ENCODE measurements at regions not wholly inside any gene's neighbourhood (a gene's known extent, or its start where the extent isn't known, plus 50 kb on each side); places are given as distances from the start of the nearest gene placed in this dataset.

GRCh38 chr2:16962505-16962904, 296.9 kb upstream of the CYRIA start:
- no peaks in the 10 kb centered on the region for H3K27me3 ChIP-seq (ENCODE audit: control insufficient read depth in 2 of 2, insufficient read depth in 2 of 2, low read length in 2 of 2)
- H3K4me3 Mint-ChIP-seq: no peak overlapping the region
- H3K27ac Mint-ChIP-seq: no peak overlapping the region
- intact Hi-C loops (cut with micrococcal nuclease): no loop called here
- H3K27me3 Mint-ChIP-seq: no peaks in the 10 kb centered on the region
- no peak overlapping the region for H3K4me3 ChIP-seq (ENCODE audit: low read length)
- no peak for DNase-seq
- no peaks in the 10 kb centered on the region for H3K9me3 ChIP-seq (ENCODE audit: control insufficient read depth in 2 of 3, low read length in 3 of 3)
- ChIA-PET POLR2A (no interaction called here), CTCF (no interaction called here)
- no peaks in the 10 kb centered on the region for H3K36me3 Mint-ChIP-seq
- H3K36me3 ChIP-seq (ENCODE audit: control insufficient read depth in 2 of 3, insufficient read depth in 3 of 3, low read length in 3 of 3): no peaks in the 10 kb centered on the region
- no peak overlapping the region for H3K27ac ChIP-seq (ENCODE audit: low read depth, low read length)
- H3K9me3 Mint-ChIP-seq: peaks cover 0 to 6% (median under 1%) of the 10 kb centered on the region in 11 donors
- no peak for ATAC-seq
- H3K4me1 Mint-ChIP-seq: no peaks in the 10 kb centered on the region
- no peaks in the 10 kb centered on the region for H3K4me1 ChIP-seq (ENCODE audit: control insufficient read depth in 2 of 2, insufficient read depth in 2 of 2, low read length in 2 of 2)

DNA sequence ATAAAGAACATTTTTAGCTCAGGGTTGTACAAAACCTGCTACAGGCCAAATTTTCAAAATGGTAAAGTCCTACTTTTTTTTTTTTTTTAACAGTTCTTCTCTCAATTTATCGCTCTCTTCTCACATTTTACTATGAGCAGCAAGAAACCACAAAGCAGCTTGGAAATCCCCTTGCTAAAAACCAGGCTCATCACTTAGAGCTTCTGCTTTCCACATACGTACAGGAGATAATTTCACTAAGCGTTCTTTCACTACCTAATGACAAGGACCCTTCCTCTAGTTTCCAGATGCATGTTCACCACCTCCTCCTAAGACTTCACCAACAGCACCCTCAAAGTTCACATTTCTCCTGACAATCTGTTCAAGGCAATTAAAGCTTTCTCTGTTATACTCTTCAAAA, 294.9 kb upstream of the CYRIA start:
- no peaks in the 10 kb centered on the region for H3K4me1 Mint-ChIP-seq
- ChIA-PET POLR2A (no interaction called here), CTCF (no interaction called here)
- Histone ChIP-seq H3K27ac (ENCODE audit: low read depth, low read length) (no peak overlapping the region), H3K4me3 (ENCODE audit: low read length) (no peak overlapping the region), H3K36me3 (ENCODE audit: control insufficient read depth in 2 of 3, insufficient read depth in 3 of 3, low read length in 3 of 3) (no peaks in the 10 kb centered on the region), H3K9me3 (ENCODE audit: control insufficient read depth in 2 of 3, low read length in 3 of 3) (no peaks in the 10 kb centered on the region), H3K27me3 (ENCODE audit: control insufficient read depth in 2 of 2, insufficient read depth in 2 of 2, low read length in 2 of 2) (no peaks in the 10 kb centered on the region), H3K4me1 (ENCODE audit: control insufficient read depth in 2 of 2, insufficient read depth in 2 of 2, low read length in 2 of 2) (no peaks in the 10 kb centered on the region)
- no peak overlapping the region for H3K27ac Mint-ChIP-seq
- no peaks in the 10 kb centered on the region for H3K27me3 Mint-ChIP-seq
- ATAC-seq: no peak
- intact Hi-C loops (cut with micrococcal nuclease): no loop called here
- H3K4me3 Mint-ChIP-seq: no peak overlapping the region
- peaks cover 0 to 9% (median 0%) of the 10 kb centered on the region in 11 donors for H3K9me3 Mint-ChIP-seq
- no peak for DNase-seq
- no peaks in the 10 kb centered on the region for H3K36me3 Mint-ChIP-seq

DNA sequence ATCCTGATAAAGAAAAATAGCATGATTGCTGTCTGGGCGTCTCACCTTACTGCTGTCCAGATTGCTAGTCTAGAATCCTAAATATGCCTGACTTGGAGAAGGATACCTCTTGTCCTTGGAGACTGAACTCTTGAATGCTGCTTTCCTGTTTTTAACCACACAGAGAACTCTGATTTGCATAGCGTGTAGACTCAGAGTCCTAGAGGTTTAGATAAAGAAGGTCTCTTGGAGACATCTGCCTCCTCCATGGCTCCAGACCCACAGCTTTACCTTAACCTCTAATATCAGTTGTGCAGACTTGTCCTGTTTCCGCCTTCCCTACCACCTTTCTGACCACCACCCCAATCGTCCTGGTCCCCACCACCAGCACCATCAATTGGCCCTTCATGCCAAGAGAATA, 292.6 kb upstream of the CYRIA start:
- Mint-ChIP-seq H3K9me3 (peaks cover 0 to 9% (median 0%) of the 10 kb centered on the region in 11 donors), H3K4me3 (no peak overlapping the region), H3K27ac (no peak overlapping the region), H3K36me3 (no peaks in the 10 kb centered on the region), H3K27me3 (no peaks in the 10 kb centered on the region), H3K4me1 (no peaks in the 10 kb centered on the region)
- no peaks in the 10 kb centered on the region for H3K36me3 ChIP-seq (ENCODE audit: control insufficient read depth in 2 of 3, insufficient read depth in 3 of 3, low read length in 3 of 3)
- CTCF ChIA-PET: no interaction called here
- H3K27ac ChIP-seq (ENCODE audit: low read depth, low read length): no peak overlapping the region
- no peak overlapping the region for H3K4me3 ChIP-seq (ENCODE audit: low read length)
- intact Hi-C loops (cut with micrococcal nuclease): no loop called here
- no peaks in the 10 kb centered on the region for H3K9me3 ChIP-seq (ENCODE audit: control insufficient read depth in 2 of 3, low read length in 3 of 3)
- POLR2A ChIA-PET: no interaction called here
- DNase-seq (no peak), ATAC-seq (no peak)
- no peaks in the 10 kb centered on the region for H3K4me1 ChIP-seq (ENCODE audit: control insufficient read depth in 2 of 2, insufficient read depth in 2 of 2, low read length in 2 of 2)
- H3K27me3 ChIP-seq (ENCODE audit: control insufficient read depth in 2 of 2, insufficient read depth in 2 of 2, low read length in 2 of 2): no peaks in the 10 kb centered on the region

GRCh38 chr2:16952805-16953204, 287.2 kb upstream of the CYRIA start:
- intact Hi-C loops (cut with micrococcal nuclease): no loop called here
- Histone ChIP-seq H3K9me3 (ENCODE audit: control insufficient read depth in 2 of 3, low read length in 3 of 3) (no peaks in the 10 kb centered on the region), H3K27ac (ENCODE audit: low read depth, low read length) (no peak overlapping the region), H3K27me3 (ENCODE audit: control insufficient read depth in 2 of 2, insufficient read depth in 2 of 2, low read length in 2 of 2) (no peaks in the 10 kb centered on the region), H3K4me1 (ENCODE audit: control insufficient read depth in 2 of 2, insufficient read depth in 2 of 2, low read length in 2 of 2) (no peaks in the 10 kb centered on the region), H3K4me3 (ENCODE audit: low read length) (no peak overlapping the region), H3K36me3 (ENCODE audit: control insufficient read depth in 2 of 3, insufficient read depth in 3 of 3, low read length in 3 of 3) (no peaks in the 10 kb centered on the region)
- no peak for DNase-seq
- Mint-ChIP-seq H3K4me1 (no peaks in the 10 kb centered on the region), H3K27ac (no peak overlapping the region), H3K27me3 (no peaks in the 10 kb centered on the region), H3K36me3 (no peaks in the 10 kb centered on the region), H3K9me3 (peaks cover 0 to 13% (median 2%) of the 10 kb centered on the region in 11 donors), H3K4me3 (no peak overlapping the region)
- no peak for ATAC-seq
- ChIA-PET POLR2A (no interaction called here), CTCF (no interaction called here)

DNA sequence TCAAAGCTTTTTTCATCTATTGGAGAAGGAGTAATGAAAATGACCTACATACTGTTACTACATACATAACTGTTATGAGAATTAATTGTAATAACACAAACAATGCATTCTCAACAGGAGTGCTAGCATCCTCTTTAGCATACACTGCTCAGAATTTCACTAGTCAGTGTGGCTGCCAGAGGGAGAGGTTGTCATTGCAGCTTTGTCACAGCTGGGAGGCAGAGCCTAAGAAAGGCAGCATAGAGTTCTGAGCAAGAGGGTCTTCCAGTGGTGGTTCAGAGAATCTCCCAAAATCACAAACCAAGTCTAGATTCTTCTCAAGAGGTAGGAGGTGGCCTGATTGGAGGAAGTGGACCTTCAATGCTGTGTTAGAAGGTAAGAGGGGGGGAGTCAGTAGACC, 286.7 kb upstream of the CYRIA start:
- DNase-seq (no peak), ATAC-seq (no peak)
- Mint-ChIP-seq H3K4me1 (no peaks in the 10 kb centered on the region), H3K9me3 (peaks cover 0 to 13% (median 1%) of the 10 kb centered on the region in 11 donors), H3K4me3 (no peak overlapping the region), H3K36me3 (no peaks in the 10 kb centered on the region), H3K27me3 (no peaks in the 10 kb centered on the region), H3K27ac (no peak overlapping the region)
- Histone ChIP-seq H3K4me3 (ENCODE audit: low read length) (no peak overlapping the region), H3K36me3 (ENCODE audit: control insufficient read depth in 2 of 3, insufficient read depth in 3 of 3, low read length in 3 of 3) (no peaks in the 10 kb centered on the region), H3K4me1 (ENCODE audit: control insufficient read depth in 2 of 2, insufficient read depth in 2 of 2, low read length in 2 of 2) (no peaks in the 10 kb centered on the region), H3K9me3 (ENCODE audit: control insufficient read depth in 2 of 3, low read length in 3 of 3) (no peaks in the 10 kb centered on the region), H3K27me3 (ENCODE audit: control insufficient read depth in 2 of 2, insufficient read depth in 2 of 2, low read length in 2 of 2) (no peaks in the 10 kb centered on the region), H3K27ac (ENCODE audit: low read depth, low read length) (no peak overlapping the region)
- intact Hi-C loops (cut with micrococcal nuclease): no loop called here
- ChIA-PET POLR2A (no interaction called here), CTCF (no interaction called here)

DNA sequence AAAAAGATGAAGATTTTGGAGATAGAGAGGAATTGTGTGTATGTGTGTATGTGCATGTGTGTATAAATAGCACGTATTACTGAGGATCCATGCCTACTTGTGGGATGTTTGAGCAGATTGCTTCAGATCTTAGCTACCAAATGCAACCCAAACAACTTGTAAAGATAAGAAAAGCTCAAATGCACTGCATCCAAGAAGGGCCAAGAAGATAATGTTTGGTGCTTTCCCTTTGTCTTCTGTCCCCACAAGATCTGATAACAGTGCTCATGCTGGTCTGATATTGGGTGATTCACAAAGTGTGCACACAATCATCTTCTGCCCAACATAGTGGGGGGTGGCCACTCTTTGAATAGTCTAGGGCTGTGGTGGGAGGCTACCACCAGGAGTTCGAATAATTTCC, 284.8 kb upstream of the CYRIA start:
- CTCF ChIA-PET: no interaction called here
- Histone ChIP-seq H3K36me3 (ENCODE audit: control insufficient read depth in 2 of 3, insufficient read depth in 3 of 3, low read length in 3 of 3) (no peaks in the 10 kb centered on the region), H3K4me1 (ENCODE audit: control insufficient read depth in 2 of 2, insufficient read depth in 2 of 2, low read length in 2 of 2) (no peaks in the 10 kb centered on the region), H3K27me3 (ENCODE audit: control insufficient read depth in 2 of 2, insufficient read depth in 2 of 2, low read length in 2 of 2) (no peaks in the 10 kb centered on the region), H3K27ac (ENCODE audit: low read depth, low read length) (no peak overlapping the region), H3K4me3 (ENCODE audit: low read length) (no peak overlapping the region), H3K9me3 (ENCODE audit: control insufficient read depth in 2 of 3, low read length in 3 of 3) (no peaks in the 10 kb centered on the region)
- H3K27ac Mint-ChIP-seq: no peak overlapping the region
- H3K4me3 Mint-ChIP-seq: no peak overlapping the region
- no peak for ATAC-seq
- DNase-seq: no peak
- POLR2A ChIA-PET: no interaction called here
- no peaks in the 10 kb centered on the region for H3K36me3 Mint-ChIP-seq
- no peaks in the 10 kb centered on the region for H3K4me1 Mint-ChIP-seq
- intact Hi-C loops (cut with micrococcal nuclease): no loop called here
- H3K9me3 Mint-ChIP-seq: peaks cover 0 to 8% (median 0%) of the 10 kb centered on the region in 11 donors
- no peaks in the 10 kb centered on the region for H3K27me3 Mint-ChIP-seq

- Mint-ChIP-seq H3K27me3 (no peaks in the 10 kb centered on the region), H3K4me1 (no peaks in the 10 kb centered on the region), H3K4me3 (no peak overlapping the region), H3K9me3 (peaks cover 0 to 8% (median 0%) of the 10 kb centered on the region in 11 donors), H3K36me3 (no peaks in the 10 kb centered on the region), H3K27ac (no peak overlapping the region)
- POLR2A ChIA-PET: no interaction called here
- intact Hi-C loops (cut with micrococcal nuclease): no loop called here
- H3K4me3 ChIP-seq (ENCODE audit: low read length): no peak overlapping the region
- no peaks in the 10 kb centered on the region for H3K4me1 ChIP-seq (ENCODE audit: control insufficient read depth in 2 of 2, insufficient read depth in 2 of 2, low read length in 2 of 2)
- no peaks in the 10 kb centered on the region for H3K36me3 ChIP-seq (ENCODE audit: control insufficient read depth in 2 of 3, insufficient read depth in 3 of 3, low read length in 3 of 3)
- H3K27me3 ChIP-seq (ENCODE audit: control insufficient read depth in 2 of 2, insufficient read depth in 2 of 2, low read length in 2 of 2): no peaks in the 10 kb centered on the region
- no peak for ATAC-seq
- no peaks in the 10 kb centered on the region for H3K9me3 ChIP-seq (ENCODE audit: control insufficient read depth in 2 of 3, low read length in 3 of 3)
- H3K27ac ChIP-seq (ENCODE audit: low read depth, low read length): no peak overlapping the region
- no peak for DNase-seq
- CTCF ChIA-PET: no interaction called here
Observed at GRCh38 chr2:16948710-16949109, 283.1 kb upstream of the CYRIA start.

All from naive thymus-derived CD4-positive, alpha-beta T cell (primary cell).